GM23338 (cell line): ENCODE measurements at regions not wholly inside any gene's neighbourhood (a gene's known extent, or its start where the extent isn't known, plus 50 kb on each side); places are given as distances from the start of the nearest gene placed in this dataset.

ENCODE experiments used
- CREB1 ChIP-seq: fragments of 250-450 bp; sonication (Bioruptor Pico); IDR thresholded peaks from 2 replicates; pipeline ENCODE4 v1.5.0; 2020; ENCODE audit warnings: low read depth, mild to moderate bottlenecking, moderate library complexity
- EZH2 ChIP-seq: fragments of 200-600 bp; sonication (generic); IDR thresholded peaks from one replicate; pipeline ENCODE4 v1.8.0; 2017; ENCODE audit warnings: antibody characterized with exemption, mild to moderate bottlenecking, low read depth; ENCODE audit not compliant: unreplicated experiment
- JUNB ChIP-seq: IDR thresholded peaks from one replicate; pipeline ENCODE4 v1.6.1; 2016; ENCODE audit warnings: antibody characterized with exemption; ENCODE audit not compliant: unreplicated experiment
- NANOG ChIP-seq: IDR thresholded peaks from 2 replicates; pipeline ENCODE4 v1.6.1; 2016; ENCODE audit warnings: antibody characterized with exemption, borderline replicate concordance
- POLR2AphosphoS5 ChIP-seq: IDR thresholded peaks from 2 replicates; pipeline ENCODE4 v1.6.1; 2016; ENCODE audit warnings: antibody characterized with exemption, low read depth
- STAT1 ChIP-seq: IDR thresholded peaks from one replicate; pipeline ENCODE4 v1.6.1; 2016; ENCODE audit warnings: antibody characterized with exemption; ENCODE audit not compliant: unreplicated experiment
- ZNF114 ChIP-seq: fragments of 250-450 bp; sonication (Bioruptor Pico); IDR thresholded peaks from 2 replicates; pipeline ENCODE4 v1.5.0; 2020; ENCODE audit warnings: mild to moderate bottlenecking, moderate library complexity
- TF ChIP-seq, protein P1 (sequence below), 2 experiments: fragments of 200-600 bp in 1 of 2; sonication (generic) in 1 of 2; conservative IDR thresholded peaks; 2 replicates each; pipeline versions ENCODE4 v1.5.1 to v1.6.1; 2016 to 2017; ENCODE audit warnings: antibody characterized with exemption in 2 of 2, low read depth in 2 of 2, mild to moderate bottlenecking in 2 of 2, moderate library complexity in 1 of 2
- TF ChIP-seq, protein P2 (sequence below): IDR thresholded peaks from one replicate; pipeline ENCODE4 v1.6.1; 2018; ENCODE audit warnings: antibody characterized with exemption; ENCODE audit not compliant: unreplicated experiment
- TF ChIP-seq, protein P3 (sequence below): fragments of 250-450 bp; sonication (Bioruptor Pico); IDR thresholded peaks from 2 replicates; pipeline ENCODE4 v1.5.0; 2020; ENCODE audit warnings: mild to moderate bottlenecking, moderate library complexity

DNA sequence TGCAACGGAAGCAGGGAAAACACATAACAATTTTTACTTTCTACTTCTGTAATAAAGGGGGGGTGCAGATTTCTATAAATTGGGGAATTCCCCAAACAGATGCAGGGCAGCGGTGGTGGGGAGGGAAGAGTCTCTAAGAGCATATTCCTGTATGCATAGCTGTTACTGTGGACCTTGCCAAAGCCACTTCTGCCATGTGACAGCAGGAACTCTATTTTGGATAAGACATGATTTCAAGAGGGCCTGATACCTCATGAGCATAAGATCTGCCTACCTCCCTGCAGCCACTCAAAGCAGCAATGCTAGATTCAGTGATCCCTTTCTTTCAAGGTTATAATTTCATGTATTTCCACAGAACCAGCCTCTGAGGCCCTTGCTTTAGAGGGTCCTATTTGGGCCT is 86.2 kb upstream of the CNKSR3 start:
- TF ChIP-seq, protein P1, sequence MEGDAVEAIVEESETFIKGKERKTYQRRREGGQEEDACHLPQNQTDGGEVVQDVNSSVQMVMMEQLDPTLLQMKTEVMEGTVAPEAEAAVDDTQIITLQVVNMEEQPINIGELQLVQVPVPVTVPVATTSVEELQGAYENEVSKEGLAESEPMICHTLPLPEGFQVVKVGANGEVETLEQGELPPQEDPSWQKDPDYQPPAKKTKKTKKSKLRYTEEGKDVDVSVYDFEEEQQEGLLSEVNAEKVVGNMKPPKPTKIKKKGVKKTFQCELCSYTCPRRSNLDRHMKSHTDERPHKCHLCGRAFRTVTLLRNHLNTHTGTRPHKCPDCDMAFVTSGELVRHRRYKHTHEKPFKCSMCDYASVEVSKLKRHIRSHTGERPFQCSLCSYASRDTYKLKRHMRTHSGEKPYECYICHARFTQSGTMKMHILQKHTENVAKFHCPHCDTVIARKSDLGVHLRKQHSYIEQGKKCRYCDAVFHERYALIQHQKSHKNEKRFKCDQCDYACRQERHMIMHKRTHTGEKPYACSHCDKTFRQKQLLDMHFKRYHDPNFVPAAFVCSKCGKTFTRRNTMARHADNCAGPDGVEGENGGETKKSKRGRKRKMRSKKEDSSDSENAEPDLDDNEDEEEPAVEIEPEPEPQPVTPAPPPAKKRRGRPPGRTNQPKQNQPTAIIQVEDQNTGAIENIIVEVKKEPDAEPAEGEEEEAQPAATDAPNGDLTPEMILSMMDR (conservative IDR thresholded peaks at IDR 0.05; ENCODE audit: low read depth in 2 of 2) = no peak
- TF ChIP-seq EZH2 (no peak), POLR2AphosphoS5 (no peak), CREB1 (CRISPR knock-in tag) (no peak), STAT1 (no peak), JUNB (no peak), ZNF114 (CRISPR knock-in tag) (no peak), NANOG (no peak)
- TF ChIP-seq, protein P2, sequence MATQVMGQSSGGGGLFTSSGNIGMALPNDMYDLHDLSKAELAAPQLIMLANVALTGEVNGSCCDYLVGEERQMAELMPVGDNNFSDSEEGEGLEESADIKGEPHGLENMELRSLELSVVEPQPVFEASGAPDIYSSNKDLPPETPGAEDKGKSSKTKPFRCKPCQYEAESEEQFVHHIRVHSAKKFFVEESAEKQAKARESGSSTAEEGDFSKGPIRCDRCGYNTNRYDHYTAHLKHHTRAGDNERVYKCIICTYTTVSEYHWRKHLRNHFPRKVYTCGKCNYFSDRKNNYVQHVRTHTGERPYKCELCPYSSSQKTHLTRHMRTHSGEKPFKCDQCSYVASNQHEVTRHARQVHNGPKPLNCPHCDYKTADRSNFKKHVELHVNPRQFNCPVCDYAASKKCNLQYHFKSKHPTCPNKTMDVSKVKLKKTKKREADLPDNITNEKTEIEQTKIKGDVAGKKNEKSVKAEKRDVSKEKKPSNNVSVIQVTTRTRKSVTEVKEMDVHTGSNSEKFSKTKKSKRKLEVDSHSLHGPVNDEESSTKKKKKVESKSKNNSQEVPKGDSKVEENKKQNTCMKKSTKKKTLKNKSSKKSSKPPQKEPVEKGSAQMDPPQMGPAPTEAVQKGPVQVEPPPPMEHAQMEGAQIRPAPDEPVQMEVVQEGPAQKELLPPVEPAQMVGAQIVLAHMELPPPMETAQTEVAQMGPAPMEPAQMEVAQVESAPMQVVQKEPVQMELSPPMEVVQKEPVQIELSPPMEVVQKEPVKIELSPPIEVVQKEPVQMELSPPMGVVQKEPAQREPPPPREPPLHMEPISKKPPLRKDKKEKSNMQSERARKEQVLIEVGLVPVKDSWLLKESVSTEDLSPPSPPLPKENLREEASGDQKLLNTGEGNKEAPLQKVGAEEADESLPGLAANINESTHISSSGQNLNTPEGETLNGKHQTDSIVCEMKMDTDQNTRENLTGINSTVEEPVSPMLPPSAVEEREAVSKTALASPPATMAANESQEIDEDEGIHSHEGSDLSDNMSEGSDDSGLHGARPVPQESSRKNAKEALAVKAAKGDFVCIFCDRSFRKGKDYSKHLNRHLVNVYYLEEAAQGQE = no peak
- TF ChIP-seq, protein P3, sequence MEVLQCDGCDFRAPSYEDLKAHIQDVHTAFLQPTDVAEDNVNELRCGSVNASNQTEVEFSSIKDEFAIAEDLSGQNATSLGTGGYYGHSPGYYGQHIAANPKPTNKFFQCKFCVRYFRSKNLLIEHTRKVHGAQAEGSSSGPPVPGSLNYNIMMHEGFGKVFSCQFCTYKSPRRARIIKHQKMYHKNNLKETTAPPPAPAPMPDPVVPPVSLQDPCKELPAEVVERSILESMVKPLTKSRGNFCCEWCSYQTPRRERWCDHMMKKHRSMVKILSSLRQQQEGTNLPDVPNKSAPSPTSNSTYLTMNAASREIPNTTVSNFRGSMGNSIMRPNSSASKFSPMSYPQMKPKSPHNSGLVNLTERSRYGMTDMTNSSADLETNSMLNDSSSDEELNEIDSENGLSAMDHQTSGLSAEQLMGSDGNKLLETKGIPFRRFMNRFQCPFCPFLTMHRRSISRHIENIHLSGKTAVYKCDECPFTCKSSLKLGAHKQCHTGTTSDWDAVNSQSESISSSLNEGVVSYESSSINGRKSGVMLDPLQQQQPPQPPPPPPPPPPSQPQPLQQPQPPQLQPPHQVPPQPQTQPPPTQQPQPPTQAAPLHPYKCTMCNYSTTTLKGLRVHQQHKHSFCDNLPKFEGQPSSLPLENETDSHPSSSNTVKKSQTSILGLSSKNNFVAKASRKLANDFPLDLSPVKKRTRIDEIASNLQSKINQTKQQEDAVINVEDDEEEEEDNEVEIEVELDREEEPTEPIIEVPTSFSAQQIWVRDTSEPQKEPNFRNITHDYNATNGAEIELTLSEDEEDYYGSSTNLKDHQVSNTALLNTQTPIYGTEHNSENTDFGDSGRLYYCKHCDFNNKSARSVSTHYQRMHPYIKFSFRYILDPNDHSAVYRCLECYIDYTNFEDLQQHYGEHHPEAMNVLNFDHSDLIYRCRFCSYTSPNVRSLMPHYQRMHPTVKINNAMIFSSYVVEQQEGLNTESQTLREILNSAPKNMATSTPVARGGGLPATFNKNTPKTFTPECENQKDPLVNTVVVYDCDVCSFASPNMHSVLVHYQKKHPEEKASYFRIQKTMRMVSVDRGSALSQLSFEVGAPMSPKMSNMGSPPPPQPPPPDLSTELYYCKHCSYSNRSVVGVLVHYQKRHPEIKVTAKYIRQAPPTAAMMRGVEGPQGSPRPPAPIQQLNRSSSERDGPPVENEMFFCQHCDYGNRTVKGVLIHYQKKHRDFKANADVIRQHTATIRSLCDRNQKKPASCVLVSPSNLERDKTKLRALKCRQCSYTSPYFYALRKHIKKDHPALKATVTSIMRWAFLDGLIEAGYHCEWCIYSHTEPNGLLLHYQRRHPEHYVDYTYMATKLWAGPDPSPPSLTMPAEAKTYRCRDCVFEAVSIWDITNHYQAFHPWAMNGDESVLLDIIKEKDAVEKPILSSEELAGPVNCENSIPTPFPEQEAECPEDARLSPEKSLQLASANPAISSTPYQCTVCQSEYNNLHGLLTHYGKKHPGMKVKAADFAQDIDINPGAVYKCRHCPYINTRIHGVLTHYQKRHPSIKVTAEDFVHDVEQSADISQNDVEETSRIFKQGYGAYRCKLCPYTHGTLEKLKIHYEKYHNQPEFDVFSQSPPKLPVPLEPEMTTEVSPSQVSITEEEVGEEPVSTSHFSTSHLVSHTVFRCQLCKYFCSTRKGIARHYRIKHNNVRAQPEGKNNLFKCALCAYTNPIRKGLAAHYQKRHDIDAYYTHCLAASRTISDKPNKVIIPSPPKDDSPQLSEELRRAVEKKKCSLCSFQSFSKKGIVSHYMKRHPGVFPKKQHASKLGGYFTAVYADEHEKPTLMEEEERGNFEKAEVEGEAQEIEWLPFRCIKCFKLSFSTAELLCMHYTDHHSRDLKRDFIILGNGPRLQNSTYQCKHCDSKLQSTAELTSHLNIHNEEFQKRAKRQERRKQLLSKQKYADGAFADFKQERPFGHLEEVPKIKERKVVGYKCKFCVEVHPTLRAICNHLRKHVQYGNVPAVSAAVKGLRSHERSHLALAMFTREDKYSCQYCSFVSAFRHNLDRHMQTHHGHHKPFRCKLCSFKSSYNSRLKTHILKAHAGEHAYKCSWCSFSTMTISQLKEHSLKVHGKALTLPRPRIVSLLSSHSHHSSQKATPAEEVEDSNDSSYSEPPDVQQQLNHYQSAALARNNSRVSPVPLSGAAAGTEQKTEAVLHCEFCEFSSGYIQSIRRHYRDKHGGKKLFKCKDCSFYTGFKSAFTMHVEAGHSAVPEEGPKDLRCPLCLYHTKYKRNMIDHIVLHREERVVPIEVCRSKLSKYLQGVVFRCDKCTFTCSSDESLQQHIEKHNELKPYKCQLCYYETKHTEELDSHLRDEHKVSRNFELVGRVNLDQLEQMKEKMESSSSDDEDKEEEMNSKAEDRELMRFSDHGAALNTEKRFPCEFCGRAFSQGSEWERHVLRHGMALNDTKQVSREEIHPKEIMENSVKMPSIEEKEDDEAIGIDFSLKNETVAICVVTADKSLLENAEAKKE (CRISPR knock-in tag) = no peak
